OCI-LY7 (cell line): ENCODE measurements at regions not wholly inside any gene's neighbourhood (a gene's known extent, or its start where the extent isn't known, plus 50 kb on each side); places are given as distances from the start of the nearest gene placed in this dataset.

ENCODE experiments used
- EZH2phosphoT487 ChIP-seq: fragments of 200-600 bp; sonication (generic); IDR thresholded peaks from 2 replicates; pipeline ENCODE4 v1.6.1; 2018; ENCODE audit warnings: low read depth, borderline replicate concordance, mild to moderate bottlenecking, mixed run types, antibody characterized with exemption, low read length, moderate library complexity, mixed read lengths
- TF ChIP-seq, protein P1 (sequence below): fragments of 200-600 bp; sonication (generic); conservative IDR thresholded peaks from 2 replicates; pipeline ENCODE4 v1.5.1; 2014; ENCODE audit warnings: mild to moderate bottlenecking, antibody characterized with exemption, low read length, moderate library complexity, mixed read lengths

DNA sequence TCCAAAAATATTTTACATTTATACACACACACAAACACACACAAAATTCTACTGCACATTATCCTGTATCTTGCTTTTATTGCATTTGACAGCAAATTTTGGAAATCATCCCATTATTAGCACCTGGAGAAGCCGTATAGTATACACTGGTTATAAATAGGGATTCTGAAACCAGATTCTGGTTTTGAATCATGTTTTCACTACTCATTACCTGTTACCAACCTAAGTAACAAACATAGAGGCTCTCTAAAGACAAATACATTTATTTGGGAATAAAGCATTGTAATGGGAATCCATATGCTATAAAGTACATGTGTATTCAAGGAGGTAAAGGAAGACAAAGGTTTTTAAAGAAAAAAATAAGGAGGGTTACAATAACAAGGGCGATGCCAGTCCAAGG, 106.8 kb downstream of the OR2B2 start:
- TF ChIP-seq, protein P1, sequence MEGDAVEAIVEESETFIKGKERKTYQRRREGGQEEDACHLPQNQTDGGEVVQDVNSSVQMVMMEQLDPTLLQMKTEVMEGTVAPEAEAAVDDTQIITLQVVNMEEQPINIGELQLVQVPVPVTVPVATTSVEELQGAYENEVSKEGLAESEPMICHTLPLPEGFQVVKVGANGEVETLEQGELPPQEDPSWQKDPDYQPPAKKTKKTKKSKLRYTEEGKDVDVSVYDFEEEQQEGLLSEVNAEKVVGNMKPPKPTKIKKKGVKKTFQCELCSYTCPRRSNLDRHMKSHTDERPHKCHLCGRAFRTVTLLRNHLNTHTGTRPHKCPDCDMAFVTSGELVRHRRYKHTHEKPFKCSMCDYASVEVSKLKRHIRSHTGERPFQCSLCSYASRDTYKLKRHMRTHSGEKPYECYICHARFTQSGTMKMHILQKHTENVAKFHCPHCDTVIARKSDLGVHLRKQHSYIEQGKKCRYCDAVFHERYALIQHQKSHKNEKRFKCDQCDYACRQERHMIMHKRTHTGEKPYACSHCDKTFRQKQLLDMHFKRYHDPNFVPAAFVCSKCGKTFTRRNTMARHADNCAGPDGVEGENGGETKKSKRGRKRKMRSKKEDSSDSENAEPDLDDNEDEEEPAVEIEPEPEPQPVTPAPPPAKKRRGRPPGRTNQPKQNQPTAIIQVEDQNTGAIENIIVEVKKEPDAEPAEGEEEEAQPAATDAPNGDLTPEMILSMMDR: no peak
- TF ChIP-seq EZH2phosphoT487: no peak
